ENCODE measurements at regions not wholly inside any gene's neighbourhood (a gene's known extent, or its start where the extent isn't known, plus 50 kb on each side); places are given as distances from the start of the nearest gene placed in this dataset.

DNA sequence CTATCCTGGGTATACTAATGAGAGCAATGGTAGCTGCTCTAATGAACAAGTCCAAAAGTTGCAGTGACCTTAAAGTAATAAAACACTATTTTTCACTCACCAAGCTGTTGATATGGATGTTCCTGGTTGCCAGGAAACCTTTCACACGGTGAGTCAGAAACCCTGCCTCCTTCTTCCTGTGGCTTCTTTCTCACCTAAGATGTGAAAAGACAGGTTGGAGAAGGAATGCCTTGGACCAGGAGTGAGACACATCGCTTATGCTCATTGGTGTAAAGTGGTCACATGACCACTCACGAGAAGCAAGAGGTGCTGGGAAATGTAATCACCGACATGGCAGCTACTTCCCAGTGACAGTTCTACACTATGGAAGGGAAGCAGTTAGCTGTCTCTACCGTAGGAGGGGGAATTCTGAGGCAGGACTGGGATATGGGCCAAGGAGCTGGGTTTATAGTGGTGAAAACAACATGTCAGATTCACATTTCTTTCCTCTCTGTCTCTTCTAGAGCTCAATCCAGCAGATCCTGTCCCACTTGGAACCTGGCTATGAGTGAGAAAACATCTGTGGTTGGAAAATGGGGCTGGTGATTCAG lies 320.4 kb upstream of the KLF4 start:
- H3K27me3 ChIP-seq: no peaks in the 10 kb centered on the region
- whole genome bisulfite sequencing, 4 donors: 66 to 75% (median 73%) methylated on average over 5 of the region's 5 CpGs
- intact Hi-C loops (cut with DNase I): no loop called here
- no peak for DNase-seq
- no peaks in the 10 kb centered on the region for H3K36me3 ChIP-seq (replicated peaks in 1 of 2)
- H3K9me3 ChIP-seq (replicated peaks in 1 of 3): no peaks in the 10 kb centered on the region
- H3K27ac ChIP-seq: no peak overlapping the region
- no peak overlapping the region for H3K4me3 ChIP-seq
- no peaks in the 10 kb centered on the region for H3K4me1 ChIP-seq (replicated peaks in 1 of 2)
- TF ChIP-seq CTCF (IDR thresholded peaks at IDR 0.05): no peak
- no peak for TF ChIP-seq POLR2A (IDR thresholded peaks at IDR 0.05)

DNA sequence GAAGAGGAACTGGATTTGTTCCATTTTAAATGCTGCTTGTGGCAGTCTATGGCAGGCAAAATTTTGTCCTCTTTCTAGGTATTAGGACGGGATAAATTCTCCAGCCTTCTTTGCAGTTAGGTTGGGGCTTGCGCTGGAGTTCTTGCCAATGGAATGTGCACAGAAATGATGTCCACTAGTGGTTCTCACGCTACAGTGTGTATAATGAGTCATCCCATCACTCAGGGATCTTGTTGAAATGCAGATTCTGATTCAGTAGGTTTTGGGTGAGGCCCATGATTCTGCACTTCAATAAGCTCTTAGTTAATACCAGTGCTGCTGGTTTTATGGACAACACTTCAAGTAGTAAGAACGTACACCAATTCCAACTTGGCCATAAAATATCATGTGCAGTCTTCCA lies 317.6 kb upstream of the KLF4 start:
- 83 to 88% (median 87%) methylated on average over 4 of the region's 4 CpGs for WGBS, 4 donors

GRCh38 chr9:107805201-107805600 lies 315.6 kb upstream of the KLF4 start:
- no peak overlapping the region for H3K27ac ChIP-seq
- no peaks in the 10 kb centered on the region for H3K4me1 ChIP-seq (replicated peaks in 1 of 2)
- H3K36me3 ChIP-seq (replicated peaks in 1 of 2): no peaks in the 10 kb centered on the region
- TF ChIP-seq POLR2A (IDR thresholded peaks at IDR 0.05): no peak
- no peak for TF ChIP-seq CTCF (IDR thresholded peaks at IDR 0.05)
- no peaks in the 10 kb centered on the region for H3K9me3 ChIP-seq (replicated peaks in 1 of 3)
- no peaks in the 10 kb centered on the region for H3K27me3 ChIP-seq
- no peak overlapping the region for H3K4me3 ChIP-seq
- 38 to 62% (median 43%) methylated on average over 2 of the region's 2 CpGs for WGBS, 4 donors
- no peak for DNase-seq
- intact Hi-C loops (cut with DNase I): no loop called here

More for the DNA sequence above, 317.6 kb upstream of the KLF4 start:
- no peaks in the 10 kb centered on the region for H3K4me1 ChIP-seq (replicated peaks in 1 of 2)
- H3K27me3 ChIP-seq: no peaks in the 10 kb centered on the region
- DNase-seq: no peak
- TF ChIP-seq POLR2A (IDR thresholded peaks at IDR 0.05) (no peak), CTCF (IDR thresholded peaks at IDR 0.05) (no peak)
- intact Hi-C loops (cut with DNase I): no loop called here
- H3K9me3 ChIP-seq (replicated peaks in 1 of 3): no peaks in the 10 kb centered on the region
- H3K27ac ChIP-seq: no peak overlapping the region
- no peaks in the 10 kb centered on the region for H3K36me3 ChIP-seq (replicated peaks in 1 of 2)
- H3K4me3 ChIP-seq: no peak overlapping the region

DNA sequence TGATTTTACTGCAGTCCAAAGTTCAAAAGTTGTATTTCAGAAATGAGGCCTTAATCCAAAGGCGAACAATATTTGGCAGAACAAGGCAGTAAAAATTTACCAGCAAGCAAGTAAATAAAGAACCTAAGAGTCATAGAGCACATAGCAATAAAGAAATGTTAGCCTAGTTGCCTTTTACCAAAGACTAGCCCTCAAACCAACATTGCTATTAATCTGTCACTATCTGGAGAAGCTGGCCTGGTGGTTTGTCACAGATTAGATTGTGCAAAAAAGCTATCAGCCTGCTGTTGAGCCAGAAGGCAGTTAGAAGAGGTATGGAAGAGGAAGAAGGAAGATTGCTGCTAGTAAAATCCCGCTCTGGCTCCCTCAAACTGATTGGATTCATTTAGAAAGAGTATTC lies 304.7 kb upstream of the KLF4 start:
- Histone ChIP-seq H3K36me3 (replicated peaks in 1 of 2) (no peaks in the 10 kb centered on the region), H3K27ac (no peak overlapping the region), H3K4me1 (replicated peaks in 1 of 2) (no peaks in the 10 kb centered on the region), H3K27me3 (no peaks in the 10 kb centered on the region), H3K9me3 (replicated peaks in 1 of 3) (no peaks in the 10 kb centered on the region), H3K4me3 (no peak overlapping the region)
- intact Hi-C loops (cut with DNase I): no loop called here
- no peak for DNase-seq
- TF ChIP-seq CTCF (IDR thresholded peaks at IDR 0.05): no peak
- TF ChIP-seq POLR2A (IDR thresholded peaks at IDR 0.05): no peak
- WGBS, 4 donors: 69 to 92% (median 82%) methylated on average over 2 of the region's 2 CpGs

Measured in adrenal gland (tissue), 9 donors.